Smooth muscle cell (in vitro differentiated cells): ENCODE measurements at regions not wholly inside any gene's neighbourhood (a gene's known extent, or its start where the extent isn't known, plus 50 kb on each side); places are given as distances from the start of the nearest gene placed in this dataset.

ENCODE experiments used
- DNase-seq: peaks from one replicate; lab custom pipeline; 2025; ENCODE audit not compliant: unreplicated experiment; lab: John Stamatoyannopoulos, UW
- H2AFZ ChIP-seq: fragments of 200-600 bp; sonication (generic); 2 replicates; pipeline ENCODE4 v1.6.0; 2016; ENCODE audit warnings: antibody characterized with exemption, low read depth, mild to moderate bottlenecking
- H3F3A ChIP-seq: fragments of 200-600 bp; sonication (generic); 2 replicates; pipeline ENCODE4 v1.6.0; 2017; ENCODE audit warnings: antibody characterized with exemption, low read depth
- H3K27ac ChIP-seq: fragments of 200-600 bp; sonication (generic); 2 replicates; pipeline ENCODE4 v1.5.1; 2016; ENCODE audit warnings: low read depth, mild to moderate bottlenecking
- H3K27me3 ChIP-seq: fragments of 200-600 bp; sonication (generic); 2 replicates; pipeline ENCODE4 v1.6.1; 2016; ENCODE audit warnings: low read depth, mild to moderate bottlenecking
- H3K36me3 ChIP-seq: fragments of 200-600 bp; sonication (generic); 2 replicates; pipeline ENCODE4 v1.5.1; 2016; ENCODE audit warnings: low read depth
- H3K4me1 ChIP-seq: fragments of 200-600 bp; sonication (generic); 2 replicates; pipeline ENCODE4 v1.5.1; 2016; ENCODE audit warnings: low read depth
- H3K4me2 ChIP-seq: fragments of 200-600 bp; sonication (generic); 2 replicates; pipeline ENCODE4 v1.6.0; 2016; ENCODE audit warnings: mild to moderate bottlenecking
- H3K4me3 ChIP-seq: fragments of 200-600 bp; sonication (generic); 2 replicates; pipeline ENCODE4 v1.5.1; 2016; ENCODE audit warnings: mild to moderate bottlenecking
- H3K79me2 ChIP-seq: fragments of 200-600 bp; sonication (generic); 2 replicates; pipeline ENCODE4 v1.6.0; 2016; ENCODE audit warnings: low read depth, mild to moderate bottlenecking
- H3K9ac ChIP-seq: fragments of 200-600 bp; sonication (generic); 2 replicates; pipeline ENCODE4 v1.6.0; 2016; ENCODE audit warnings: low read depth
- H3K9me3 ChIP-seq: fragments of 200-600 bp; sonication (generic); replicated peaks from 2 replicates; pipeline ENCODE4 v1.5.1; 2016; ENCODE audit warnings: low read depth
- H4K20me1 ChIP-seq: fragments of 200-600 bp; sonication (generic); 2 replicates; pipeline ENCODE4 v1.6.0; 2016; ENCODE audit warnings: low read depth
- CTCF ChIP-seq: fragments of 200-600 bp; sonication (generic); IDR thresholded peaks from 2 replicates; pipeline ENCODE4 v1.5.1; 2017; ENCODE audit warnings: borderline replicate concordance, mild to moderate bottlenecking, antibody characterized with exemption; ENCODE audit not compliant: insufficient read depth, poor library complexity, severe bottlenecking
- WGBS: methylation state at CpG from one replicate; pipeline ENCODE4 v1.1.7; 2016; ENCODE audit warnings: low lambda C conversion rate; 5-methylcytosine and 5-hydroxymethylcytosine counted together

GRCh38 chr13:109858319-109858718 lies 71.9 kb upstream of the IRS2 start:
- H3K79me2 ChIP-seq = no peaks in the 10 kb centered on the region
- no peak overlapping the region for H3K9ac ChIP-seq
- TF ChIP-seq CTCF = no peak
- no peak overlapping the region for H2AFZ ChIP-seq
- no peaks in the 10 kb centered on the region for H3F3A ChIP-seq
- H3K4me3 ChIP-seq = no peak overlapping the region
- no peak for DNase-seq
- peaks cover 15% of the 10 kb centered on the region for H3K27me3 ChIP-seq
- H3K9me3 ChIP-seq = no peaks in the 10 kb centered on the region
- 87% methylated on average over 7 of the region's 7 CpGs for WGBS
- no peak overlapping the region for H3K4me2 ChIP-seq
- no peaks in the 10 kb centered on the region for H3K36me3 ChIP-seq
- no peaks in the 10 kb centered on the region for H4K20me1 ChIP-seq
- peaks cover 6% of the 10 kb centered on the region for H3K4me1 ChIP-seq
- no peak overlapping the region for H3K27ac ChIP-seq

- no peak overlapping the region for H3K27ac ChIP-seq
These were observed 71.4 kb upstream of the IRS2 start for GRCh38 chr13:109857803-109858202.

GRCh38 chr13:109857325-109857724 lies 70.9 kb upstream of the IRS2 start:
- no peak overlapping the region for H2AFZ ChIP-seq

More at GRCh38 chr13:109857803-109858202, 71.4 kb upstream of the IRS2 start:
- 79% methylated on average over 7 of the region's 7 CpGs for WGBS
- no peak for TF ChIP-seq CTCF
- H3K4me2 ChIP-seq = no peak overlapping the region
- no peak overlapping the region for H2AFZ ChIP-seq
- no peak overlapping the region for H3K4me3 ChIP-seq
- no peaks in the 10 kb centered on the region for H3K9me3 ChIP-seq
- H3K36me3 ChIP-seq = no peaks in the 10 kb centered on the region
- DNase-seq = no peak
- H3F3A ChIP-seq = no peaks in the 10 kb centered on the region
- H4K20me1 ChIP-seq = no peaks in the 10 kb centered on the region
- peaks cover 4% of the 10 kb centered on the region for H3K4me1 ChIP-seq
- no peak overlapping the region for H3K9ac ChIP-seq
- H3K79me2 ChIP-seq = no peaks in the 10 kb centered on the region
- peaks cover 16% of the 10 kb centered on the region for H3K27me3 ChIP-seq

More at GRCh38 chr13:109857325-109857724, 70.9 kb upstream of the IRS2 start:
- no peaks in the 10 kb centered on the region for H3F3A ChIP-seq
- peaks cover 16% of the 10 kb centered on the region for H3K27me3 ChIP-seq
- no peaks in the 10 kb centered on the region for H3K36me3 ChIP-seq
- no peak overlapping the region for H3K9ac ChIP-seq
- TF ChIP-seq CTCF = no peak
- no peaks in the 10 kb centered on the region for H4K20me1 ChIP-seq
- no peaks in the 10 kb centered on the region for H3K79me2 ChIP-seq
- H3K4me1 ChIP-seq = no peaks in the 10 kb centered on the region
- DNase-seq = no peak
- no peaks in the 10 kb centered on the region for H3K9me3 ChIP-seq
- no peak overlapping the region for H3K4me2 ChIP-seq
- H3K27ac ChIP-seq = no peak overlapping the region
- 84% methylated on average over 5 of the region's 5 CpGs for WGBS
- no peak overlapping the region for H3K4me3 ChIP-seq
